ENCODE measurements at regions not wholly inside any gene's neighbourhood (a gene's known extent, or its start where the extent isn't known, plus 50 kb on each side); places are given as distances from the start of the nearest gene placed in this dataset.

DNA sequence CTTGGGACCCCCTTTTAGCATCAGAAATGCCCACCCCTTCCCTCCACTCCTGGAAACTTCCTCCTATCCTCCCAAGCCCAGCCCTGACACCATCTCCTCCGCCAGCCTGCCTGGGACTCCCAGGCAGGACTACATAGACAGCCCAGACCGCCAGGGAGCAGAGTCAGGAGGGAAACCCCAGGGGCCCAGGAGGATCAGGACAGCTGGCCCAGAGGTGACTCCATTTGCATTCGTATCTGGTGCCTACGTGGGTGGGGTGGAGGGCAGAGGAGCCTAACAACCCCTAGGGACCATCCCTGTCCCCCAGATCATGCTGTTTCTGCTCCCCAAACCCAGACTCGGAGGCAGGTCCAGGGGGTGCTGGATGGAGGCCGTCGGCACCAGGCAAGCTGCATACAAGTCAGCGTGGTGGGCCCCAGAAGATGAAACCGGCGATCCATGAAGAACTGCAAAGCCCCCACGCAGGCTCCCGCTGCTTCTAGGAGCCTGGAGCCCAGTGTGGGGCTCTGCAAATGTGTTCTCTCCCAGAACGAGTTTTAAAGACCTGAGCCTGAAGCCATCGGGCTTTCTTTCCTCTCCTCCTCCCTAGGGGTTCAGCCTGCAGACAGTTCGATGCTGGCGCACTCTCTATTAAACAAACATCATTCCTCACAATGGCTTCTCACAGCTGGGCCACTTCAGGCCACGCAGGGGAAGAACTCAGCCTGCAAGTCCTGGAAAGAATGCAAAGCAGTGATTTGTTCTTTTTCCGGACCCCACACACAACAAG, 1506.8 kb downstream of the BRD1 start:
- Histone ChIP-seq H3K4me1 (ENCODE audit: control insufficient read depth in 1 of 2, insufficient read depth in 2 of 2, low read length in 2 of 2) (no peaks in the 10 kb centered on the region), H3K9me2 (ENCODE audit: insufficient read depth) (no peaks in the 10 kb centered on the region), H3K36me3 (ENCODE audit: control insufficient read depth in 1 of 2, insufficient read depth in 2 of 2, low read length in 2 of 2) (no peaks in the 10 kb centered on the region), H2AFZ (ENCODE audit: low read depth, low read length, poor library complexity, severe bottlenecking) (no peak overlapping the region), H3K27ac (ENCODE audit: low read depth, low read length) (no peak overlapping the region), H3K4me3 (replicated peaks in 1 of 2; ENCODE audit: low read depth in 1 of 2, low read length in 2 of 2) (no peak overlapping the region), H3K9ac (ENCODE audit: low read length) (no peak overlapping the region), H3K4me2 (ENCODE audit: low read length) (no peak overlapping the region), H3K9me3 (ENCODE audit: control insufficient read depth in 1 of 2, insufficient read depth in 1 of 2, low read depth in 1 of 2, low read length in 2 of 2) (no peaks in the 10 kb centered on the region), H3K79me2 (ENCODE audit: insufficient read depth, low read length) (no peaks in the 10 kb centered on the region), H3K27me3 (ENCODE audit: insufficient read depth, low read length) (0 out of 2 replicates have a peak, but pooled peaks cover 4% of the 10 kb centered on the region), H4K20me1 (ENCODE audit: insufficient read depth) (no peaks in the 10 kb centered on the region)
- ATAC-seq (no peak), DNase-seq (ENCODE audit: low read depth, low spot score) (no peak)
- intact Hi-C loops (cut with micrococcal nuclease), result no loop called here
- BruUV-seq (replicated peaks), result no TSS peak
- ChIA-PET POLR2A (no interaction called here), RAD21 (ENCODE audit: low non-redundant PET in 1 of 2, low total read pairs in 2 of 2, uncharacterized antibody in 2 of 2, unreplicated experiment in 2 of 2) (no interaction called here), CTCF (no interaction called here)
- TF ChIP-seq, protein P1, sequence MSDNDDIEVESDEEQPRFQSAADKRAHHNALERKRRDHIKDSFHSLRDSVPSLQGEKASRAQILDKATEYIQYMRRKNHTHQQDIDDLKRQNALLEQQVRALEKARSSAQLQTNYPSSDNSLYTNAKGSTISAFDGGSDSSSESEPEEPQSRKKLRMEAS (IDR thresholded peaks at IDR 0.05), result no peak
- TF ChIP-seq SP1 (IDR thresholded peaks at IDR 0.05; ENCODE audit: low read depth) (no peak), EGR1 (IDR thresholded peaks at IDR 0.05; ENCODE audit: low read depth) (no peak), TCF7L2 (IDR thresholded peaks at IDR 0.05; ENCODE audit: borderline replicate concordance, extremely low read depth, insufficient read depth, insufficient read length) (no peak), ELF1 (IDR thresholded peaks at IDR 0.05; ENCODE audit: borderline replicate concordance, low read depth) (no peak), YY1 (IDR thresholded peaks at IDR 0.05; ENCODE audit: extremely low read depth, insufficient replicate concordance, low read depth, low read length) (no peak), ATF3 (IDR thresholded peaks at IDR 0.05) (no peak), EZH2phosphoT487 (IDR thresholded peaks at IDR 0.05; ENCODE audit: borderline replicate concordance) (no peak), CBX3 (IDR thresholded peaks at IDR 0.05; ENCODE audit: low read depth) (no peak), EZH2 (IDR thresholded peaks at IDR 0.05) (no peak), FOSL1 (IDR thresholded peaks at IDR 0.05; ENCODE audit: low read depth) (no peak)
- TF ChIP-seq, protein P2, sequence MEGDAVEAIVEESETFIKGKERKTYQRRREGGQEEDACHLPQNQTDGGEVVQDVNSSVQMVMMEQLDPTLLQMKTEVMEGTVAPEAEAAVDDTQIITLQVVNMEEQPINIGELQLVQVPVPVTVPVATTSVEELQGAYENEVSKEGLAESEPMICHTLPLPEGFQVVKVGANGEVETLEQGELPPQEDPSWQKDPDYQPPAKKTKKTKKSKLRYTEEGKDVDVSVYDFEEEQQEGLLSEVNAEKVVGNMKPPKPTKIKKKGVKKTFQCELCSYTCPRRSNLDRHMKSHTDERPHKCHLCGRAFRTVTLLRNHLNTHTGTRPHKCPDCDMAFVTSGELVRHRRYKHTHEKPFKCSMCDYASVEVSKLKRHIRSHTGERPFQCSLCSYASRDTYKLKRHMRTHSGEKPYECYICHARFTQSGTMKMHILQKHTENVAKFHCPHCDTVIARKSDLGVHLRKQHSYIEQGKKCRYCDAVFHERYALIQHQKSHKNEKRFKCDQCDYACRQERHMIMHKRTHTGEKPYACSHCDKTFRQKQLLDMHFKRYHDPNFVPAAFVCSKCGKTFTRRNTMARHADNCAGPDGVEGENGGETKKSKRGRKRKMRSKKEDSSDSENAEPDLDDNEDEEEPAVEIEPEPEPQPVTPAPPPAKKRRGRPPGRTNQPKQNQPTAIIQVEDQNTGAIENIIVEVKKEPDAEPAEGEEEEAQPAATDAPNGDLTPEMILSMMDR (IDR thresholded peaks at IDR 0.05 in 2 of 3, conservative IDR thresholded peaks at IDR 0.05 in 1 of 3; ENCODE audit: borderline replicate concordance in 1 of 3, insufficient read depth in 1 of 3, low read depth in 2 of 3, low read length in 2 of 3), result no peak
- TF ChIP-seq, protein P3, sequence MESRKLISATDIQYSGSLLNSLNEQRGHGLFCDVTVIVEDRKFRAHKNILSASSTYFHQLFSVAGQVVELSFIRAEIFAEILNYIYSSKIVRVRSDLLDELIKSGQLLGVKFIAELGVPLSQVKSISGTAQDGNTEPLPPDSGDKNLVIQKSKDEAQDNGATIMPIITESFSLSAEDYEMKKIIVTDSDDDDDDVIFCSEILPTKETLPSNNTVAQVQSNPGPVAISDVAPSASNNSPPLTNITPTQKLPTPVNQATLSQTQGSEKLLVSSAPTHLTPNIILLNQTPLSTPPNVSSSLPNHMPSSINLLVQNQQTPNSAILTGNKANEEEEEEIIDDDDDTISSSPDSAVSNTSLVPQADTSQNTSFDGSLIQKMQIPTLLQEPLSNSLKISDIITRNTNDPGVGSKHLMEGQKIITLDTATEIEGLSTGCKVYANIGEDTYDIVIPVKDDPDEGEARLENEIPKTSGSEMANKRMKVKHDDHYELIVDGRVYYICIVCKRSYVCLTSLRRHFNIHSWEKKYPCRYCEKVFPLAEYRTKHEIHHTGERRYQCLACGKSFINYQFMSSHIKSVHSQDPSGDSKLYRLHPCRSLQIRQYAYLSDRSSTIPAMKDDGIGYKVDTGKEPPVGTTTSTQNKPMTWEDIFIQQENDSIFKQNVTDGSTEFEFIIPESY (IDR thresholded peaks at IDR 0.05; ENCODE audit: extremely low read depth, insufficient replicate concordance, low read length), result no peak
- TF ChIP-seq, protein P4, sequence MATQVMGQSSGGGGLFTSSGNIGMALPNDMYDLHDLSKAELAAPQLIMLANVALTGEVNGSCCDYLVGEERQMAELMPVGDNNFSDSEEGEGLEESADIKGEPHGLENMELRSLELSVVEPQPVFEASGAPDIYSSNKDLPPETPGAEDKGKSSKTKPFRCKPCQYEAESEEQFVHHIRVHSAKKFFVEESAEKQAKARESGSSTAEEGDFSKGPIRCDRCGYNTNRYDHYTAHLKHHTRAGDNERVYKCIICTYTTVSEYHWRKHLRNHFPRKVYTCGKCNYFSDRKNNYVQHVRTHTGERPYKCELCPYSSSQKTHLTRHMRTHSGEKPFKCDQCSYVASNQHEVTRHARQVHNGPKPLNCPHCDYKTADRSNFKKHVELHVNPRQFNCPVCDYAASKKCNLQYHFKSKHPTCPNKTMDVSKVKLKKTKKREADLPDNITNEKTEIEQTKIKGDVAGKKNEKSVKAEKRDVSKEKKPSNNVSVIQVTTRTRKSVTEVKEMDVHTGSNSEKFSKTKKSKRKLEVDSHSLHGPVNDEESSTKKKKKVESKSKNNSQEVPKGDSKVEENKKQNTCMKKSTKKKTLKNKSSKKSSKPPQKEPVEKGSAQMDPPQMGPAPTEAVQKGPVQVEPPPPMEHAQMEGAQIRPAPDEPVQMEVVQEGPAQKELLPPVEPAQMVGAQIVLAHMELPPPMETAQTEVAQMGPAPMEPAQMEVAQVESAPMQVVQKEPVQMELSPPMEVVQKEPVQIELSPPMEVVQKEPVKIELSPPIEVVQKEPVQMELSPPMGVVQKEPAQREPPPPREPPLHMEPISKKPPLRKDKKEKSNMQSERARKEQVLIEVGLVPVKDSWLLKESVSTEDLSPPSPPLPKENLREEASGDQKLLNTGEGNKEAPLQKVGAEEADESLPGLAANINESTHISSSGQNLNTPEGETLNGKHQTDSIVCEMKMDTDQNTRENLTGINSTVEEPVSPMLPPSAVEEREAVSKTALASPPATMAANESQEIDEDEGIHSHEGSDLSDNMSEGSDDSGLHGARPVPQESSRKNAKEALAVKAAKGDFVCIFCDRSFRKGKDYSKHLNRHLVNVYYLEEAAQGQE (IDR thresholded peaks at IDR 0.05; ENCODE audit: low read depth), result no peak
